Left lung (tissue), 4 donors: ENCODE measurements at regions not wholly inside any gene's neighbourhood (a gene's known extent, or its start where the extent isn't known, plus 50 kb on each side); places are given as distances from the start of the nearest gene placed in this dataset.
A peak's percentile ranks its signal among the peaks of the same experiment; 100 is the strongest.

Experiments
- ATAC-seq: fragments of 200-7000 bp; cut with Tn5 transposase; one replicate; pipeline ENCODE4 v1.9.1; 2020; ENCODE audit warnings: moderate library complexity
- DNase-seq, 4 donors: peaks; one replicate each; pipeline ENCODE4 v3.0.0-alpha.2; 2013 to 2020
- H3K27ac ChIP-seq, 2 donors: fragments of 200-600 bp; sonication (generic) in 1 of 2; one replicate each; pipeline versions ENCODE4 v1.5.0 to v1.8.0; 2020 to 2021
- H3K27me3 ChIP-seq, 2 donors: fragments of 200-600 bp; sonication (generic) in 1 of 2; one replicate each; pipeline versions ENCODE4 v1.5.0 to v1.8.0; 2020 to 2021
- H3K36me3 ChIP-seq, 2 donors: fragments of 200-600 bp; sonication (generic) in 1 of 2; one replicate each; pipeline versions ENCODE4 v1.5.0 to v1.8.0; 2020 to 2021
- H3K4me1 ChIP-seq, 2 donors: fragments of 200-600 bp; one replicate each; pipeline ENCODE4 v1.8.0; 2021
- H3K4me3 ChIP-seq, 2 donors: fragments of 200-600 bp; sonication (generic) in 1 of 2; one replicate each; pipeline versions ENCODE4 v1.5.0 to v1.8.0; 2020 to 2021; ENCODE audit warnings: mild to moderate bottlenecking in 1 of 2
- H3K9me3 ChIP-seq, 2 donors: fragments of 200-600 bp; sonication (generic) in 1 of 2; one replicate each; pipeline versions ENCODE4 v1.5.0 to v1.8.0; 2020 to 2021
- intact Hi-C, 2 donors: fragments of 100-400 bp; cut with DNase I; formaldehyde crosslinking; loops; one replicate each; pipeline versions ENCODE4 v1.11.2 to v1.14.2; 2022
- TF ChIP-seq, protein P1 (sequence below), 2 donors: fragments of 200-600 bp; sonication (generic) in 1 of 2; IDR thresholded peaks; one replicate each; pipeline versions ENCODE4 v1.5.0 to v1.8.0; 2021; ENCODE audit warnings: antibody characterized with exemption in 2 of 2
- donor health status: DM: no; HTN: yes; CAD: no.
- donor health status: DM: no; HTN: no; CAD: no.

DNA sequence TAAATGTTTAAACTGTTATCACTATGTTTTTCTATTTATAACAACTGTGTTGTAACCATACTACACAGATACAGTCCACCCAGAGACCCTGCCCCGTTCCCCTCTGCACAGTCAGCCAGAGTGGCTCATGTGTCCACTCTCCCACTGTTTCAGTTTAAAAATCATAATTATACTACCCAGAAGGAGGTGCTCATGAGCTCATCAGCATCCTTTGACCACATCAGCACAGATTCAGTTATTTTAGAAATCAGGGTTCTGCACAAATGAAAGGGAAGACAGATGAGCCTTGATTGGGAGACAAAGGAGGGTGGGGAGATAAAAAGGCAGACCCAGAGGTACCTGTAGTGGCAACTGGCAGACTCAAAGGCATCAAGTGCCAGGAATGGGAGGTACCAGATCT is 124.3 kb downstream of the RCN1 start:
- H3K27me3 ChIP-seq: peaks cover 0 to 5% of the 10 kb centered on the region in 2 donors
- no peak overlapping the region for H3K4me3 ChIP-seq
- intact Hi-C loops: no loop called here
- H3K36me3 ChIP-seq: no peaks in the 10 kb centered on the region
- no peaks in the 10 kb centered on the region for H3K4me1 ChIP-seq
- TF ChIP-seq, protein P1, sequence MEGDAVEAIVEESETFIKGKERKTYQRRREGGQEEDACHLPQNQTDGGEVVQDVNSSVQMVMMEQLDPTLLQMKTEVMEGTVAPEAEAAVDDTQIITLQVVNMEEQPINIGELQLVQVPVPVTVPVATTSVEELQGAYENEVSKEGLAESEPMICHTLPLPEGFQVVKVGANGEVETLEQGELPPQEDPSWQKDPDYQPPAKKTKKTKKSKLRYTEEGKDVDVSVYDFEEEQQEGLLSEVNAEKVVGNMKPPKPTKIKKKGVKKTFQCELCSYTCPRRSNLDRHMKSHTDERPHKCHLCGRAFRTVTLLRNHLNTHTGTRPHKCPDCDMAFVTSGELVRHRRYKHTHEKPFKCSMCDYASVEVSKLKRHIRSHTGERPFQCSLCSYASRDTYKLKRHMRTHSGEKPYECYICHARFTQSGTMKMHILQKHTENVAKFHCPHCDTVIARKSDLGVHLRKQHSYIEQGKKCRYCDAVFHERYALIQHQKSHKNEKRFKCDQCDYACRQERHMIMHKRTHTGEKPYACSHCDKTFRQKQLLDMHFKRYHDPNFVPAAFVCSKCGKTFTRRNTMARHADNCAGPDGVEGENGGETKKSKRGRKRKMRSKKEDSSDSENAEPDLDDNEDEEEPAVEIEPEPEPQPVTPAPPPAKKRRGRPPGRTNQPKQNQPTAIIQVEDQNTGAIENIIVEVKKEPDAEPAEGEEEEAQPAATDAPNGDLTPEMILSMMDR (IDR thresholded peaks at IDR 0.05): no peak
- DNase-seq (no peak), ATAC-seq (no peak)
- H3K9me3 ChIP-seq: no peaks in the 10 kb centered on the region
- H3K27ac ChIP-seq: no peak overlapping the region

DNA sequence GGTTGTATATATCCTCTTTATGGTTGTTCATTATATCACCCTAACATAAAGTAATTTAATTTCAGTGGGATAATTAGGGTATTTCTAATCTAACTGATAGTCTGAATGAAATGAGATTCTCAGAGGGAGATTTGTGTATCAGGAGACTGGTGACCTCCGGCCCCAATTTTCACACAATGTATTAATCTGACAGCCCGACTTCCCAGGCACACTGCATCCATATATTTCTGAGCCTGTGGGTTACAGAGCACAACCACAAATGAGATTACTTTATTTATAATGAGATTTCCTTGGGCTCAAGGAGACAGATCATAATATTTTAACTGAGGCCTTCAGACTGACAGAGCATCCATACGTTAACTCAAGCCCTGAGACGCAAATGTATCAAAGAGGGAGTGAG is 125.9 kb downstream of the RCN1 start:
- no peaks in the 10 kb centered on the region for H3K36me3 ChIP-seq
- intact Hi-C loops: no loop called here

GRCh38 chr11:32219320-32219719 is 128.4 kb downstream of the RCN1 start:
- DNase-seq (no peak), ATAC-seq (no peak)

More for the DNA sequence above, 125.9 kb downstream of the RCN1 start:
- ATAC-seq: no peak
- Histone ChIP-seq H3K27ac (no peak overlapping the region), H3K9me3 (no peaks in the 10 kb centered on the region), H3K27me3 (peaks cover 0 to 5% of the 10 kb centered on the region in 2 donors), H3K4me1 (no peaks in the 10 kb centered on the region), H3K4me3 (no peak overlapping the region)
- DNase-seq: no peak
- TF ChIP-seq, protein P1 (IDR thresholded peaks at IDR 0.05): no peak

GRCh38 chr11:32221476-32222032 is 130.7 kb downstream of the RCN1 start:
- no peak for DNase-seq
- Histone ChIP-seq H3K27ac (no peak overlapping the region), H3K27me3 (peaks cover 0 to 5% of the 10 kb centered on the region in 2 donors), H3K9me3 (no peaks in the 10 kb centered on the region), H3K4me3 (no peak overlapping the region), H3K36me3 (no peaks in the 10 kb centered on the region), H3K4me1 (no peaks in the 10 kb centered on the region)
- intact Hi-C loops: no loop called here
- TF ChIP-seq, protein P1 (IDR thresholded peaks at IDR 0.05): no peak
- ATAC-seq: no peak

More at GRCh38 chr11:32219320-32219719, 128.4 kb downstream of the RCN1 start:
- Histone ChIP-seq H3K4me1 (no peaks in the 10 kb centered on the region), H3K27ac (no peak overlapping the region), H3K9me3 (no peaks in the 10 kb centered on the region), H3K27me3 (peaks cover 0 to 5% of the 10 kb centered on the region in 2 donors), H3K4me3 (no peak overlapping the region), H3K36me3 (no peaks in the 10 kb centered on the region)
- TF ChIP-seq, protein P1 (IDR thresholded peaks at IDR 0.05): no peak
- intact Hi-C loops: no loop called here

DNA sequence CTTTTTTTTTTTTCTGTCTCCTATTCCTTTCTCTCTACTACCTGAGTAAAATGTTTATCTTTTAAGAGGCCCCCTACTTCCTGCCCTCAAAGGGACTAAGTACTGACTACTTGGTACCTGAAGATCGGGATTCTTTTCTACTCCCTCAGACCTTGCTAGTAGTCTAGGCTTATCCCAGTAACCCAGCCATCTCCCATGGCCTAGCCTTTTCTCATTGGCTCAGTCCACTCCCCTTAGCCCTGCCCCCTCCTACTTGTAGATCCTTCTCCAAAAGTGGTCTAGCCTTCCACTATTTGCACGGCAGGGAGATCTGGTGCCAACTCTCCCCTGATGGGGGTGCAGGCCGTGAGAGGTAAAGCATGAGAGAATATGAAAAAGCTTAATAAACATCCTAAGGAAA is 133.7 kb downstream of the RCN1 start:
- peak in 1 of 4 donors; percentile 6 for DNase-seq
- Histone ChIP-seq H3K4me3 (no peak overlapping the region), H3K4me1 (no peaks in the 10 kb centered on the region), H3K36me3 (no peaks in the 10 kb centered on the region), H3K27ac (no peak overlapping the region), H3K27me3 (peaks cover 0 to 5% of the 10 kb centered on the region in 2 donors), H3K9me3 (no peaks in the 10 kb centered on the region)
- ATAC-seq: no peak
- TF ChIP-seq, protein P1 (IDR thresholded peaks at IDR 0.05): no peak
- intact Hi-C loops: no loop called here
